ENCODE measurements at regions not wholly inside any gene's neighbourhood (a gene's known extent, or its start where the extent isn't known, plus 50 kb on each side); places are given as distances from the start of the nearest gene placed in this dataset.

DNA sequence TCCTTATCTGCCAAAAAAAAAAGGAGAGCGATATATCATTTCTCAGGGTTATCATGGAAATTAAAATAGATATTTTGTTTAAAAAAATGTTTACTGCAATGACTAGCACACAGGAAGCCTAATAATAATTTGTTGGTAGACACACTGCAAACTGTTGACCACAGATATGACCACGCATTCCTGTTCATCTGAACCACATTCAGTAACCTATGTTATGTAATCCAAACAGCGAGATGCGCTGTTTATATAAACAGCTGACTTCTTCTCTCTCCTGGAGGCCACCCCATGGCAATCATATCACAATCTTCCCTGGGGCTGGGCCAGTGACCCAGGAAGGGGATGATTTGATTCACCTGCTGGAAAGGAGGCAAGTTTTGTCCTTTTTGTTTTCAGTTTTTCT is 129.3 kb upstream of the UST start:
- Histone ChIP-seq H3K36me3 (ENCODE audit: control insufficient read depth, insufficient read depth, low read length) (no peaks in the 10 kb centered on the region), H3K27me3 (ENCODE audit: control insufficient read depth, insufficient read depth, low read length) (no peaks in the 10 kb centered on the region), H3K4me3 (ENCODE audit: low read depth, low read length) (no peak overlapping the region)
- no peak for TF ChIP-seq CTCF (IDR thresholded peaks at IDR 0.05; ENCODE audit: insufficient read depth, low read length, poor library complexity, severe bottlenecking)
- no peak for DNase-seq (ENCODE audit: low read depth)

GRCh38 chr6:148619891-148620290 is 126.9 kb upstream of the UST start:
- H3K4me3 ChIP-seq (ENCODE audit: low read depth, low read length), result no peak overlapping the region
- no peak for DNase-seq (ENCODE audit: low read depth)
- H3K36me3 ChIP-seq (ENCODE audit: control insufficient read depth, insufficient read depth, low read length), result no peaks in the 10 kb centered on the region
- H3K27me3 ChIP-seq (ENCODE audit: control insufficient read depth, insufficient read depth, low read length), result no peaks in the 10 kb centered on the region
- TF ChIP-seq CTCF (IDR thresholded peaks at IDR 0.05; ENCODE audit: insufficient read depth, low read length, poor library complexity, severe bottlenecking), result no peak

- no peak for DNase-seq (ENCODE audit: low read depth)
- H3K36me3 ChIP-seq (ENCODE audit: control insufficient read depth, insufficient read depth, low read length), result no peaks in the 10 kb centered on the region
- TF ChIP-seq CTCF (IDR thresholded peaks at IDR 0.05; ENCODE audit: insufficient read depth, low read length, poor library complexity, severe bottlenecking), result no peak
- no peaks in the 10 kb centered on the region for H3K27me3 ChIP-seq (ENCODE audit: control insufficient read depth, insufficient read depth, low read length)
- no peak overlapping the region for H3K4me3 ChIP-seq (ENCODE audit: low read depth, low read length)
These were observed 126.1 kb upstream of the UST start for GRCh38 chr6:148620579-148621298.

DNA sequence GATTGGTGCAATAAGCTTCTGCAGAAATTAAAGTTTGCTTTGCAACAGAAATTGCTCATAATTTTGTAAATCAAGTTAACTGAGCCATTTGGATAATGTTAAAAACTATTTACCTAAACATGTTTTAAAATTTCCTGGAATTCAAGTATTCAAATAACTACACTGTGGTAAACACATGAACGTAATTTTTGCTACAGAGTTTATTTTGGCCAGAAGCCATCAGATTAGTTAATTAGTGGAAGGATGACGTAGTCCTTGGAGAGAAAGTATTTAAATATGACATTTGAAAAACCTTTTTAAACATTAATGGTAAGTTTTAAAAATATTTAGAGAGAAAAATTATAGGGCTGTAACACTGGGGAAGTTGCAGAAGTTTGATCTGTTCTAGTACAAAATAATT is 121.2 kb upstream of the UST start:
- Histone ChIP-seq H3K36me3 (ENCODE audit: control insufficient read depth, insufficient read depth, low read length) (no peaks in the 10 kb centered on the region), H3K4me3 (ENCODE audit: low read depth, low read length) (no peak overlapping the region), H3K27me3 (ENCODE audit: control insufficient read depth, insufficient read depth, low read length) (no peaks in the 10 kb centered on the region)
- no peak for TF ChIP-seq CTCF (IDR thresholded peaks at IDR 0.05; ENCODE audit: insufficient read depth, low read length, poor library complexity, severe bottlenecking)
- DNase-seq (ENCODE audit: low read depth), result no peak

DNA sequence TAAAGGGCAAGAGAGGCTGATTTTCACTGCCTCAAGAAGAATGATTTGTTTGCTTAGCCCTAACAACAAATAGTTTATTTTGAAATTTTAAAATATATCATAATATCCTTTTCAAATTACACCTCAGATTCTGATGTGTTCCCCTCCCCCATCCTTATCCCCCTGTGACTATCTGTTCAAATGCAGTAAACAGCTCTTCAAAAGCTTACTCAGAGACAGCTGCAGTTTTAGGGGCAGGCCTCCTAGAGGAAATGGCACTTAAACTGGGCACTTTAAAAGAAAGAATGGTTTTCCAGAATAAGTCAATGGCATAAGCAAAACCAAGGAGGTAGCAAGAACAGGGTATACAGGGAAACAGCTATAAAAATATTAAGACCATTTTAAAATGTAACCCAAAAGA is 118.6 kb upstream of the UST start:
- H3K4me3 ChIP-seq (ENCODE audit: low read depth, low read length), result no peak overlapping the region
- TF ChIP-seq CTCF (IDR thresholded peaks at IDR 0.05; ENCODE audit: insufficient read depth, low read length, poor library complexity, severe bottlenecking), result no peak

GRCh38 chr6:148629181-148629580 is 117.6 kb upstream of the UST start:
- DNase-seq (ENCODE audit: low read depth), result no peak
- Histone ChIP-seq H3K36me3 (ENCODE audit: control insufficient read depth, insufficient read depth, low read length) (no peaks in the 10 kb centered on the region), H3K27me3 (ENCODE audit: control insufficient read depth, insufficient read depth, low read length) (no peaks in the 10 kb centered on the region), H3K4me3 (ENCODE audit: low read depth, low read length) (no peak overlapping the region)
- TF ChIP-seq CTCF (IDR thresholded peaks at IDR 0.05; ENCODE audit: insufficient read depth, low read length, poor library complexity, severe bottlenecking), result no peak

More for the DNA sequence above, 118.6 kb upstream of the UST start:
- Histone ChIP-seq H3K27me3 (ENCODE audit: control insufficient read depth, insufficient read depth, low read length) (no peaks in the 10 kb centered on the region), H3K36me3 (ENCODE audit: control insufficient read depth, insufficient read depth, low read length) (no peaks in the 10 kb centered on the region)
- DNase-seq (ENCODE audit: low read depth), result no peak
